Ascending aorta (tissue), 2 donors: ENCODE measurements at regions not wholly inside any gene's neighbourhood (a gene's known extent, or its start where the extent isn't known, plus 50 kb on each side); places are given as distances from the start of the nearest gene placed in this dataset.

Experiments
- DNase-seq, 2 donors: peaks; one replicate each; pipeline ENCODE4 v3.0.0-alpha.2; 2019; ENCODE audit warnings: low spot score in 2 of 2
- H3K27ac ChIP-seq, 2 donors: fragments of 200-600 bp; sonication (generic); one replicate each; pipeline ENCODE4 v1.5.1; 2016 to 2017; ENCODE audit warnings: mild to moderate bottlenecking in 1 of 2
- H3K27me3 ChIP-seq: fragments of 200-600 bp; sonication (generic); one replicate; pipeline ENCODE4 v1.5.1; 2017
- H3K36me3 ChIP-seq, 2 donors: fragments of 200-600 bp; sonication (generic); one replicate each; pipeline ENCODE4 v1.5.1; 2016
- H3K4me1 ChIP-seq, 2 donors: fragments of 200-600 bp; sonication (generic); one replicate each; pipeline ENCODE4 v1.5.1; 2016 to 2017; ENCODE audit warnings: mild to moderate bottlenecking in 1 of 2
- H3K4me3 ChIP-seq, 2 donors: fragments of 200-600 bp; sonication (generic); one replicate each; pipeline ENCODE4 v1.5.1; 2016 to 2017; ENCODE audit warnings: mild to moderate bottlenecking in 1 of 2
- H3K9me3 ChIP-seq, 2 donors: fragments of 200-600 bp; sonication (generic); one replicate each; pipeline ENCODE4 v1.5.1; 2016
- intact Hi-C: fragments of 100-400 bp; cut with DNase I; formaldehyde crosslinking; loops from one replicate; pipeline ENCODE4 v1.15.1; 2023
- TF ChIP-seq, protein P1 (sequence below), 3 experiments: fragments of 200-600 bp in 2 of 3; fragments of 450-650 bp in 1 of 3; sonication (generic) in 2 of 3; IDR thresholded peaks; one replicate each; pipeline ENCODE4 v1.5.1; 2016 to 2019; ENCODE audit warnings: antibody characterized with exemption in 3 of 3, mild to moderate bottlenecking in 1 of 3, moderate library complexity in 1 of 3

- no peak overlapping the region for H3K4me3 ChIP-seq
- H3K9me3 ChIP-seq: no peaks in the 10 kb centered on the region
- TF ChIP-seq, protein P1, sequence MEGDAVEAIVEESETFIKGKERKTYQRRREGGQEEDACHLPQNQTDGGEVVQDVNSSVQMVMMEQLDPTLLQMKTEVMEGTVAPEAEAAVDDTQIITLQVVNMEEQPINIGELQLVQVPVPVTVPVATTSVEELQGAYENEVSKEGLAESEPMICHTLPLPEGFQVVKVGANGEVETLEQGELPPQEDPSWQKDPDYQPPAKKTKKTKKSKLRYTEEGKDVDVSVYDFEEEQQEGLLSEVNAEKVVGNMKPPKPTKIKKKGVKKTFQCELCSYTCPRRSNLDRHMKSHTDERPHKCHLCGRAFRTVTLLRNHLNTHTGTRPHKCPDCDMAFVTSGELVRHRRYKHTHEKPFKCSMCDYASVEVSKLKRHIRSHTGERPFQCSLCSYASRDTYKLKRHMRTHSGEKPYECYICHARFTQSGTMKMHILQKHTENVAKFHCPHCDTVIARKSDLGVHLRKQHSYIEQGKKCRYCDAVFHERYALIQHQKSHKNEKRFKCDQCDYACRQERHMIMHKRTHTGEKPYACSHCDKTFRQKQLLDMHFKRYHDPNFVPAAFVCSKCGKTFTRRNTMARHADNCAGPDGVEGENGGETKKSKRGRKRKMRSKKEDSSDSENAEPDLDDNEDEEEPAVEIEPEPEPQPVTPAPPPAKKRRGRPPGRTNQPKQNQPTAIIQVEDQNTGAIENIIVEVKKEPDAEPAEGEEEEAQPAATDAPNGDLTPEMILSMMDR (IDR thresholded peaks at IDR 0.05): no peak
- intact Hi-C loops: no loop called here
- peaks cover 0 to 5% of the 10 kb centered on the region in 2 donors for H3K4me1 ChIP-seq
- no peak overlapping the region for H3K27ac ChIP-seq
- no peak for DNase-seq
- no peaks in the 10 kb centered on the region for H3K27me3 ChIP-seq
- no peaks in the 10 kb centered on the region for H3K36me3 ChIP-seq
Observed at GRCh38 chr2:217647226-217647625, 355.6 kb downstream of the TNS1 start.

DNA sequence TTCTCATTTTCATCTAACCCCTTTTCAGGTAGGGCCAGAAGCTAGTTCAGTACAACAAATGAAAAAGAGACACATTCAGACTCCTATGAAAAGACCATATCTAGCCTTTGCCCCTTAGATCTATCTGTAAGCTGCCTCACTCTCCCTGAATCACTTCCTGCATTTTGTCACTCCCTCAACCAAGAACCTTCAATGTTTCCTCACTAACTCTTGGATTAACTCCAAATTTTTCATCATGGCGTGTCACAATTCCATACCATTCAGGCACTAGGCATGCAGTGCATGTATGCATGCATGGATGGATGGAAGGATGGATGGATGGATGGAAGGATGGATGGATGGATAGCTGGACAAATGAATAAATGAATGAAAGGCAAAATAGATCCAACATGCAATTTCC is 356.9 kb downstream of the TNS1 start:
- Histone ChIP-seq H3K4me1 (peaks cover 0 to 1% of the 10 kb centered on the region in 2 donors), H3K27ac (no peak overlapping the region), H3K27me3 (no peaks in the 10 kb centered on the region), H3K36me3 (no peaks in the 10 kb centered on the region), H3K4me3 (no peak overlapping the region), H3K9me3 (no peaks in the 10 kb centered on the region)
- intact Hi-C loops: no loop called here
- TF ChIP-seq, protein P1 (IDR thresholded peaks at IDR 0.05): no peak
- no peak for DNase-seq

- Histone ChIP-seq H3K4me1 (no peaks in the 10 kb centered on the region), H3K4me3 (no peak overlapping the region), H3K27me3 (no peaks in the 10 kb centered on the region), H3K9me3 (no peaks in the 10 kb centered on the region), H3K36me3 (no peaks in the 10 kb centered on the region), H3K27ac (no peak overlapping the region)
- no peak for DNase-seq
- TF ChIP-seq, protein P1 (IDR thresholded peaks at IDR 0.05): no peak
- intact Hi-C loops: no loop called here
Observed at GRCh38 chr2:217643789-217644301, 358.9 kb downstream of the TNS1 start.

DNA sequence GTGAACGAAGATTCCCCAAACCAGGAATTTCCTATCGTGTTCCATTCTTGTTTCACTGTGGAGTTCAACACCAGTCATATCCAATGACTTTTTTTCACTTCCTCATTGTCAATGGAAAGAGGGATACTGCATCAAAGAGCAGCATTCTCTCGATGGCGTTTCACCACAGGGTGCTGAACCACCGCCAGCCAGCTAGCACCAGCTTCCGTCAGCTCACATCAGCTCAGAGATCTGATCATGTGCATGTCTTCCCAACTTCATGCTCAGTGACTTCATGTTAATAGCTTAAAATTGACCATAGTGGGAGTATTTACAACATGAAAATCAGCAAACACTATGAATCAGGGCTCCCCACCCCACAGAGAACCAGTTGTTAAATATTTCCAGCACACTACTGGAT is 359.9 kb downstream of the TNS1 start:
- Histone ChIP-seq H3K9me3 (no peaks in the 10 kb centered on the region), H3K36me3 (no peaks in the 10 kb centered on the region), H3K4me1 (peaks cover 0 to 6% of the 10 kb centered on the region in 2 donors), H3K27me3 (no peaks in the 10 kb centered on the region), H3K27ac (no peak overlapping the region), H3K4me3 (no peak overlapping the region)
- TF ChIP-seq, protein P1 (IDR thresholded peaks at IDR 0.05): no peak
- DNase-seq: no peak
- intact Hi-C loops: no loop called here

GRCh38 chr2:217641960-217642359 is 360.8 kb downstream of the TNS1 start:
- H3K4me3 ChIP-seq: no peak overlapping the region
- H3K4me1 ChIP-seq: peaks cover 0 to 12% of the 10 kb centered on the region in 2 donors
- no peaks in the 10 kb centered on the region for H3K36me3 ChIP-seq
- no peak for DNase-seq
- intact Hi-C loops: no loop called here
- TF ChIP-seq, protein P1 (IDR thresholded peaks at IDR 0.05): no peak
- H3K27me3 ChIP-seq: no peaks in the 10 kb centered on the region
- H3K27ac ChIP-seq: no peak overlapping the region
- H3K9me3 ChIP-seq: no peaks in the 10 kb centered on the region

DNA sequence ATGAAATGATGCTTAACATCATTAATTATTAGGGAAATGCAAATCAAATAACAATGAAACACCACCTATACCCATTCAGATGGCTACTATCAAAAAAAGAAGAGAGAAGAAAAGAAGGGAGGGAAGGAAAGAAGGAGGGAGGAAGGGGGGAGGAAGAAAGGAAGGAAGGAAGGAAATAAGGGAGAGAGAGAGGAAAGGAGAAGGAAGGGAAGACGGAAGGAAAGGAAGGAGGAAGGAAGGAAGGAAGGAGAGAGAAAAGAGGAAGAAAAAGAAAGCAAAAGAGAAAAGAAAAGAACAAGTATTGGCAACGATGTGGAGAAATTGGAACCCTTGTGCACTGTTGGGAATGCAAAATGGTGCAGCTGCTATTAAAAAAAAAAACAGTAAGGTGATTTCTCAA is 363.3 kb downstream of the TNS1 start:
- TF ChIP-seq, protein P1 (IDR thresholded peaks at IDR 0.05): no peak
- intact Hi-C loops: no loop called here

More for the DNA sequence above, 363.3 kb downstream of the TNS1 start:
- Histone ChIP-seq H3K4me3 (no peak overlapping the region), H3K4me1 (peaks cover 0 to 15% of the 10 kb centered on the region in 2 donors), H3K27ac (no peak overlapping the region), H3K9me3 (no peaks in the 10 kb centered on the region), H3K27me3 (no peaks in the 10 kb centered on the region), H3K36me3 (no peaks in the 10 kb centered on the region)
- DNase-seq: no peak
